HG02610 (cell line): ENCODE measurements at regions not wholly inside any gene's neighbourhood (a gene's known extent, or its start where the extent isn't known, plus 50 kb on each side); places are given as distances from the start of the nearest gene placed in this dataset.

Source experiments
- ATAC-seq: cut with Tn5 transposase; IDR thresholded peaks from one replicate; pipeline ENCODE4 v1.9.1; 2021; ENCODE audit warnings: mild to moderate bottlenecking, moderate library complexity; ENCODE audit not compliant: unreplicated experiment

DNA sequence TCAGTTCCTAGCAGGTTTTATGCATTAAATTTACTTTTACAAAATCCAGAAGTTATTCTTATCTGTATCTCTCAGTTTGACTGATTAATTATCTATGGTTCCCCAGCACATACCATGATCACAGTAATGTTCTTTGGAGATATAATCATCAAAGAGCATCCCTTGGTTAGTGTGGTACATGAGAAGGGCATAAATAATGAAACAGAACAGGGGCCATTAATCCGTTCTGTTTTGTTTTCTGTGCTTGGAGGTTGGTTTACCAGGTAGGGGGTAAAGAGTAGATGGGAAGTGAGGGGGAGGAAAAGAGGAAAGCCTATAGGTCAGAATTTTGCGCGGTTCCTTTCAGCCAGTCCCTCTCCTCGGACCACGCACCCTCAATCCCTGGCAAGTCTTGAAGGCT lies 718.7 kb upstream of the TENM3 start:
- ATAC-seq: no peak

DNA sequence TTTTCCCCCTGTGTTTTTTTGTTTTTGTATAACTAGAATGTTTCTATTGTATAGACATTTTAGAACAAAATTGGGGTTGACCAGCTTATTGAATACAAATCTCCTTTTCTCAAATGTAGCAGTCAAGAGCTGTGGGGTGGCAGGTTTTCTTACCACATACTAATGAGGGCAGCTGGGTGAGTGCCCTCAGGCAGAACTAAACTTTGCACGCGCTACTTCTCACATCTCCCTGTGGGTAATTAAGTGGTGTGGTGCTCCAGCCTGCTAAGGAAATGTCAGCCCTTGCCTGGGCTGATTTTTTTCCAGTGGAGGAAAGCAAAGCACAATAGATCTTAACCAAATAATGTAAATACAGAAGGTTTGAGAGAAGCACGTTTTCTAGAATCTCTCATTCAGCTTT lies 717.6 kb upstream of the TENM3 start:
- ATAC-seq: no peak

DNA sequence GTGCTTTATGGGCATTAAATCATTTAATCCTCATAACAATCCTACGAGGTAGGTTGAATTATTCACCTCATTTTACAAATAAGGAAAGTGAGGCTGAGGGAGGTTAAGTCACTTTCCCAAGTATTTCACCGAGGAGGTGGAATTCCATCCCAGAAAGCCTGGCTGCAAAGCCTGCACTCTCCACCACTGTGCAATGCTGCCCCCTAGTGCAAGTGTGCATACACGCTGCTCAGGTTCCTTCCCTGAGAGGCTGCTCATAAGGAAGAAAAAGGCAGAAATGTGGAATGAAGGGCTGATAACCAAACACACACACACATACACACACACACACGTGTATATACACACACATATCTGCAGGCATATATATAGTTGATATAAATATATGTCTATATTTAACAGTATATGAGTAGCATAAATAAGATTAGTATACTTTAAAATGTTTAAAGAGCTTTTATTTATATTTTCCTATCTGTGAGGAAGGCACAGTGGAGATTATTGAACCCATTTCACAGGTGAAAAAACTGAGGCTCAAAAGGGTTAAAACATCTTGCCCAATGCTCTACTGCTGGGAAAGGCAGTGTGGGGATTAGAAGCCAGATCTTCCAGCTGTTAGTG lies 714.5 kb upstream of the TENM3 start:
- ATAC-seq: peak; percentile 84

- ATAC-seq: no peak
Observed at GRCh38 chr4:181529537-181529936, 713.7 kb upstream of the TENM3 start.

DNA sequence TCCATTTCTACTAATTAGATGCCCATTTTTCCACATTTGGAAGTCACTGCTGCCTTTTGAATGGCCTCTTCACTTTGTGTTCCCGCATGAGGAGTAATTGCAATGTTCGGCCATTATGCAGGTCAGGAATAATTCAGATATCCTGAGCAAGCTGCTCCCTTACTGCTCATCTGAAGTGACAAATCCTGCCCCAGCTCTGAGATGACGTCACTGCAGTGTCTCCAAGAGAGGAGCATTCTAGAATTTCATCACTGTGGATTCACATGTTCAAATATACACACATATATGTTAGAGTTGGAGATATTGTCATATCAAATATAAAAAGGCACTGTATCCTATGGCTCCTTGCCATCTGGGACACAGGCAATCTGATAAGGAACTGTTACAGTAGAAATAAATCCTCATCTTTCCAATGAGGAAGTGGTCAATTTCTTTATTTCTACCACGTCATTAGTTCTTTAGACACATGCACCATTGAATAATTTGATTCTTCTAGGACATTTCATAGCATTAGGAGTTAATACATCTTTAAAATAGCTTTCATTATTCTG lies 706.9 kb upstream of the TENM3 start:
- ATAC-seq: no peak

DNA sequence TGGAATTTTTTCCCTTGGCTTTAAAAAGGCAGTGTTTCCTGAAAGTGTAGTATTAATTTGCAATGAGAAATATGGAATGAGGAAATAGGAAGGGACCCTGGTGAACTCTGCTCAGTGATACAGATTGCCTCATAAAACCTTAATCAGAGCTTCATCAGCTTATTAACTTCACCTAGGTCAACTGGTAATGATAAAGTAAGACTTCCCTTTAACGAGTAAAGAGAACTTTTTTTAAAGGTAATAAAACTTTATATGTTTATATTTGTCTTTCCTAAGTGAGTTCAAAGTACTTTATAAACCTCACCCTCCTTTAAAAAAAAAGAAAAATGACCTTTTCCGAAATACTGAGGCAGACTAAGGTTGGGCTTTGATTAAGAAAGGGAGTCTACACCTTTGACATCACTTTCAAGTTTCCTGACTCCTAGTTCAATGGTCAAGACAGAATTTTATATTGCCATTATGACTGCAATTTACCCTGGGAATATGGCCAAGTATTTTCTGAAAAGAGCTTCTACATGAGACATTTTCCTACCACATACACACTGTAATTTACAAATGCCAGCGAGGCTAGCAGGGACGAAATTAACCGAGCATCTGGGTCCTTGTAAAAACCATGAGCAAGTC lies 706.3 kb upstream of the TENM3 start:
- ATAC-seq: no peak

GRCh38 chr4:181538431-181538830 lies 704.8 kb upstream of the TENM3 start:
- ATAC-seq: no peak

DNA sequence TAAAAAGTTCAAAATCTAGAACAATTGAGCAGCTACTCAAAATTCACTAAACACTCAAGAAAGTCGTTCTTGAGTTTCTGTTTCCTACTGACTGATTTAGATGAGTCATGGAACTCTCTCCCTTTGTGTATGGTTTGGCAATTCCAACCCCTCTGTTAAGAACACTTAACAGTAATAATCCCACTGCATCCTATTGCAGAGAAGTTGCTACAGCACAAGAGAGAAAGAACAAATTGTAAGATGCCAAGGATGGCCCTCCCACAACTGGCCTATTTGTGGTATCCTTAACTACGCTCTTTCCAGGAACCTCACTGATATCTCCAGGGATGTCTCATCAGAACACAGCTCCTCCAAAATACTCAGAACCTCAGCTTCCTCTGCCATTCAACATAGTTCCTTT lies 701.8 kb upstream of the TENM3 start:
- ATAC-seq: no peak

DNA sequence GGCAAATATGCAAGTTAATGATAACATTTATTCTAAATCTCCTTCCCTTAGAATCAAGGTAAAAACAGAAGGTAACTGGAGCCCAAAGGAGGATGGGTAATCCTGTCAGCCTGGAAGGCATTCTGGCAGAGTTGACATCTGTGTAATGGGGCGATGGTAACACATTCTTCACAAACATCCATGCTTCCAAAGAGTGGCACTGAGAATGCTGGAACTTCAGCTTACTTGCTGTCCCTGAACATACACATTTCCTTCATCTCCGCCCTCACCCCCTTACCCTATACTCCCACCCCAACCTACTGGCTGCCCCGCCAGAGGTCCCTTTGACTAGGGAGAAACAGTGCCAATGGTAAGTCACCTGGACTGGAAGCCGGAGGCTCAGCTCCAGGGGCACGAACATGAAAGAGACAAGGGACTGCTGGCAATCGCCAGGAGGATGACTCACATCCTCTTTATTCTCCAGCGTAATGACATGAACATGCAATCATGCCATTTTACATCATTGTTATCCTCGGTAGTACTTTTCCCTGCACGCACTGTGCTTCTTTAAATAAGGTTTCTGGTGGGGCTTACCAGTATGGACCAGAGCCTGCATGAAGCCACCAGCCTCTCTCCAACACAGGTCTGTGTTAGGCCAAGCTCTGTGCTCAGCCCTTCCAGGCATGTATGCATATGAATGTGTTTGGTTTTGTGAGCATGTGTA lies 694.2 kb upstream of the TENM3 start:
- ATAC-seq: no peak

- ATAC-seq: no peak
Observed at GRCh38 chr4:181549576-181550188, 693.5 kb upstream of the TENM3 start.

- no peak for ATAC-seq
Observed at GRCh38 chr4:181550381-181550780, 692.8 kb upstream of the TENM3 start.

GRCh38 chr4:181559637-181560036 lies 683.6 kb upstream of the TENM3 start:
- no peak for ATAC-seq

GRCh38 chr4:181562399-181562798 lies 680.8 kb upstream of the TENM3 start:
- no peak for ATAC-seq

DNA sequence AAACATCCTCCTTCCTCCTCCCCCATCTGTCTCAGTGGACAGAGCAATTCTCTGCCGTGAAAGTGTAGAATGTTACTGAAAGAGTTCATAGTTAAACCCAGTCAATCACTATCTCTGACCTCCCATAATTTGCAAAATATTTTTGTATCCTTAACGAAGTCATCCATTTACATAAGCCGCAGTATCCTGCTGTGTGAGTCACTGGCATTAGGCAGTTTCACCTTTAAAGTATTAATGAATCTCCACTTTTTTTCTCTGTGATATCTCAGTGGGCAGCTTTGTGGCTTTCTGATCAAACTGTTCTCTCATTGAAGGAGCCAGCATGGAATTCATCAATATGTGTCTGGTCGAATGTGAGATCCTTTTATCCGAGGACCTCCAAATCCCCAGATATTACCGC lies 678.6 kb upstream of the TENM3 start:
- ATAC-seq: no peak

GRCh38 chr4:181566490-181566889 lies 676.7 kb upstream of the TENM3 start:
- no peak for ATAC-seq

- ATAC-seq: peak; percentile 85
Observed at GRCh38 chr4:181569553-181569952, 673.6 kb upstream of the TENM3 start.

DNA sequence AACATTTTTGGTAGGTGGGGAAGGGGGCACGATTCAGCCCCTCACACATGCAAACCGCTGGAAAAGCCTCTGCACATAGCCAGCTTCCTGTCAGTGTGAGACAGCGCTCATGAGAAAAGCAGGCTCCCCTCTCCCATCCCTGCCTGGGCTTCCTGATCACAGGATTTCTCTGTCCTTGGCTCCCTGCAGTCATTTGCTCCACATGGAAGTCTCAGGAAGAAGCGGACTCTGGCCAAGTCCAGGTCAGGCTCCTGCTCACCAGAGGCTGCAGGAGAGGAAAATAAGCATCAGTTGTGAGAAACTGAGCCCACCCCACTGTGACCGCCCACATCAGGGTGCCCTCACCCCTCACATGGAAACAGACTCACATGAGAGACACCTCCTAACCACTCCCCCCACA lies 664.3 kb upstream of the TENM3 start:
- no peak for ATAC-seq

DNA sequence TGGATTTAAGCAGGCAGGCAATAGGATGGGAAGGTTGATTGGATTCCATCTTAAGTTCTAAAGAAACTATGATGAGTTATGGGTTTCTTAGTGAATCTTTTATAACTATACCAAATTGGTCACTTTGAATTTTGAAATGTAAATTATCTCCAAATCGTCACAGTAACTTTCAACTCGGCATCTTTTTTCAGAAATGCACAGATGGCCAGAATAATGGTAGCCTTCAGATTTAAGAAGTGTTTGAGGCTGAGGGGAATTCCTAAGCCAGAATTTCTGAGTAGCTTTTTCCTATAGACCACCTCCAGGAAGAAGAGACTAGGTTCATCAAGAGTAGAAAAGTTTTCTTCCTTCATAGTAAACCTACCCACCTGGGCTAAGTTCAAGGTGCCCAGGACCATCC lies 663.7 kb upstream of the TENM3 start:
- no peak for ATAC-seq

DNA sequence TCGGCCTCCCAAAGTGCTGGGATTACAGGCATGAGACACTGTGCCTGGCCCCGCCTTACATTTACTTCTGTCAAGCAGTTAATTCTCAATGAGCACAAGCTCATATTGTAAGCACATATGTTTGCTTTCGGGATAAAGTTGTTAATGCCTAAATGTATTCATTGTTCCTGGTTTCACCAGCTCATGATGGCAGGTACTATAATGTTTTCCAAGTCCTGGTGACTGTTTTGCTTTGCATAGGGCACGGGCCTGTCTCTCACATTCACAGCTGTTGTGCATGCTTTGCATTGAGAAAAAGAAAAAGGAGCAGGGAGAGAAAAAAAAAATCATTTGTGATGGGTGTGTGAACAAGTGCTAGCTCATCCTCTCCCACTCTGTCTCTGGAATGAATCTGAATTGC lies 661.2 kb upstream of the TENM3 start:
- ATAC-seq: no peak

DNA sequence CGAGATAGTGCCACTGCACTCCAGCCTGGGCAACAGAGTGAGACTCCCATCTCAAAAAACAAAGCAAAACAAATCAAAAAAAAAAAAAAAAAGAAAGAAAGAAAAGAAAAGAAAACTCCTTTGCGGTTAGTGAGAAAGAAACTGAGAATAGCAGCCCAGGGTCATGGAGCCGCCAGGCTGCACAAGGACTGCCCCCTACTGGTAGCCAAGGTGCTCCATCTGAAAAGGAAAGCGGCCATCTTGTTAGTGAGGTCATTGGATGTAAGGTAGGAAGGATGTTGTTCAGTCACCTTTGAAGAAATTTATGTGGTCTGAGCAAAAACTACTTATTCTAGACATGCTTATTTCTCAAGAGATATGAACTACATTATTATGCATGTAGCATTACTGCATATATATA lies 660.6 kb upstream of the TENM3 start:
- ATAC-seq: no peak

DNA sequence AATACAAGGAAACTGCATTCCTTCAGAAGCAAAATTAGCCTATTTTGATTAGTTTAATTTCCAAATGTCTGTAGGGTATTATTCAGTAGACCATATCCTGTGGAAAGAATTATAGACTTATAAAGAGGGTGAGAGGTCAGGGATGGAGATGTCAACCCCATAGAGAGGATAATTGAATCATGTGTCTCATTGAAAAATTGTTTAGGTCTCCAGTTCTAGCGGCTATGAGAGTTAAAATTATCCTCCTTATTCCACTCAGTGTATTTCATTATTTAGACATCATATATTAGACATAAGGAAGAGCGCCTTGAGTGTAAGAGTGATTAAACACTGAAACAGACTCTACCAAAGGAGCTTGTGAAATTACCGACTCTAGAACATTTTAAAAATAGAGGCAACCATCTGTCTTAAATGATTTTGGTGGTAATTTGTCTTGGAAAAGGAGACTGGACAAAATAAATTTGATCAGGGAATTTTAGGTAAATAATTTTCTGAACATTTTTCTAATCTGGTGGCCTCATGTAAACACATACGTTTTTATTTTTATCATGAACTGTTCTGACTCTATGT lies 654.4 kb upstream of the TENM3 start:
- ATAC-seq: no peak
